ENCODE measurements at regions not wholly inside any gene's neighbourhood (a gene's known extent, or its start where the extent isn't known, plus 50 kb on each side); places are given as distances from the start of the nearest gene placed in this dataset.

DNA sequence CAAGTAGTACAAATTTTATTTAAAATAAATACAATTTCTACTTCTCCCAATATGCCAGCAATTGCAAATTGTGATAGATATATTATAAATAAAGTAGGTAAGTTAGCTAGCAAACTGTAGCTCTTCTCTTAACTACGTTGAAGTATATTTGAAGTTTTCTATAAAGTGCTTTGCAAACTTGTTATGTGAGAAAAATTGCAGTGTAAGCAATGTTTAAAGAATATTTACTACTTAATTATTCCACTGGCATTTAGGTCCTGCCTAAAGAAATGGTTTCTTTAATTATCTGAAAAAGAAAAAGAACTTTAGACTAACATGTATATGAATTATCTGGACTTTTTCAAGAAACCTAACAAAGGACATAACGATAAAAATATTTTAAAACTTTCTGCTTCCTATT, 1350.0 kb upstream of the CDH9 start:
- TF ChIP-seq, protein P1, sequence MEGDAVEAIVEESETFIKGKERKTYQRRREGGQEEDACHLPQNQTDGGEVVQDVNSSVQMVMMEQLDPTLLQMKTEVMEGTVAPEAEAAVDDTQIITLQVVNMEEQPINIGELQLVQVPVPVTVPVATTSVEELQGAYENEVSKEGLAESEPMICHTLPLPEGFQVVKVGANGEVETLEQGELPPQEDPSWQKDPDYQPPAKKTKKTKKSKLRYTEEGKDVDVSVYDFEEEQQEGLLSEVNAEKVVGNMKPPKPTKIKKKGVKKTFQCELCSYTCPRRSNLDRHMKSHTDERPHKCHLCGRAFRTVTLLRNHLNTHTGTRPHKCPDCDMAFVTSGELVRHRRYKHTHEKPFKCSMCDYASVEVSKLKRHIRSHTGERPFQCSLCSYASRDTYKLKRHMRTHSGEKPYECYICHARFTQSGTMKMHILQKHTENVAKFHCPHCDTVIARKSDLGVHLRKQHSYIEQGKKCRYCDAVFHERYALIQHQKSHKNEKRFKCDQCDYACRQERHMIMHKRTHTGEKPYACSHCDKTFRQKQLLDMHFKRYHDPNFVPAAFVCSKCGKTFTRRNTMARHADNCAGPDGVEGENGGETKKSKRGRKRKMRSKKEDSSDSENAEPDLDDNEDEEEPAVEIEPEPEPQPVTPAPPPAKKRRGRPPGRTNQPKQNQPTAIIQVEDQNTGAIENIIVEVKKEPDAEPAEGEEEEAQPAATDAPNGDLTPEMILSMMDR (IDR thresholded peaks at IDR 0.05), result no peak
- TF ChIP-seq EZH2 (IDR thresholded peaks at IDR 0.05), result no peak
